Karpas-422 (cell line): ENCODE measurements at regions not wholly inside any gene's neighbourhood (a gene's known extent, or its start where the extent isn't known, plus 50 kb on each side); places are given as distances from the start of the nearest gene placed in this dataset.

Source experiments
- DNase-seq: peaks from one replicate; pipeline ENCODE4 v3.0.0-alpha.2; 2015
- H2AFZ ChIP-seq: fragments of 200-600 bp; sonication (generic); 2 replicates; pipeline ENCODE4 v1.6.1; 2014; ENCODE audit warnings: antibody characterized with exemption, low read length, mixed read lengths
- H3K27ac ChIP-seq: fragments of 200-600 bp; sonication (generic); 2 replicates; pipeline ENCODE4 v1.5.1; 2014; ENCODE audit warnings: mild to moderate bottlenecking, low read length, moderate library complexity
- H3K27me3 ChIP-seq: fragments of 200-600 bp; sonication (generic); 2 replicates; pipeline ENCODE4 v1.6.1; 2014; ENCODE audit warnings: low read length, mixed read lengths
- H3K36me3 ChIP-seq: fragments of 200-600 bp; sonication (generic); 2 replicates; pipeline ENCODE4 v1.6.1; 2014; ENCODE audit warnings: low read length, mixed read lengths; ENCODE audit not compliant: insufficient read depth
- H3K4me1 ChIP-seq: fragments of 200-600 bp; sonication (generic); 2 replicates; pipeline ENCODE4 v1.6.1; 2014; ENCODE audit warnings: mild to moderate bottlenecking, low read length, mixed read lengths
- H3K4me2 ChIP-seq: fragments of 200-600 bp; sonication (generic); 2 replicates; pipeline ENCODE4 v1.6.1; 2014; ENCODE audit warnings: low read length, low read depth, mild to moderate bottlenecking; ENCODE audit not compliant: poor library complexity, severe bottlenecking
- H3K4me3 ChIP-seq: fragments of 200-600 bp; sonication (generic); 2 replicates; pipeline ENCODE4 v1.5.1; 2014; ENCODE audit warnings: mild to moderate bottlenecking, antibody characterized with exemption, low read length, mixed read lengths
- H3K79me2 ChIP-seq: fragments of 200-600 bp; sonication (generic); 2 replicates; pipeline ENCODE4 v1.6.1; 2014; ENCODE audit warnings: mild to moderate bottlenecking, low read length, mixed read lengths
- H3K9ac ChIP-seq: fragments of 200-600 bp; sonication (generic); 2 replicates; pipeline ENCODE4 v1.6.0; 2014; ENCODE audit warnings: low read length
- H3K9me2 ChIP-seq: fragments of 200-600 bp; sonication (generic), shearing (Covaris generic); replicated peaks from 2 replicates; pipeline ENCODE4 v1.6.0; 2014; ENCODE audit warnings: mild to moderate bottlenecking, low read length, moderate library complexity; ENCODE audit not compliant: insufficient read depth
- H3K9me3 ChIP-seq: fragments of 300-700, 200-600 bp; sonication (generic); 2 replicates; pipeline ENCODE4 v1.6.1; 2014; ENCODE audit warnings: low read length, mixed read lengths
- H4K20me1 ChIP-seq: fragments of 200-600 bp; sonication (generic); 2 replicates; pipeline ENCODE4 v1.6.1; 2014; ENCODE audit warnings: mild to moderate bottlenecking, antibody characterized with exemption, low read length, low read depth; ENCODE audit not compliant: insufficient read depth

DNA sequence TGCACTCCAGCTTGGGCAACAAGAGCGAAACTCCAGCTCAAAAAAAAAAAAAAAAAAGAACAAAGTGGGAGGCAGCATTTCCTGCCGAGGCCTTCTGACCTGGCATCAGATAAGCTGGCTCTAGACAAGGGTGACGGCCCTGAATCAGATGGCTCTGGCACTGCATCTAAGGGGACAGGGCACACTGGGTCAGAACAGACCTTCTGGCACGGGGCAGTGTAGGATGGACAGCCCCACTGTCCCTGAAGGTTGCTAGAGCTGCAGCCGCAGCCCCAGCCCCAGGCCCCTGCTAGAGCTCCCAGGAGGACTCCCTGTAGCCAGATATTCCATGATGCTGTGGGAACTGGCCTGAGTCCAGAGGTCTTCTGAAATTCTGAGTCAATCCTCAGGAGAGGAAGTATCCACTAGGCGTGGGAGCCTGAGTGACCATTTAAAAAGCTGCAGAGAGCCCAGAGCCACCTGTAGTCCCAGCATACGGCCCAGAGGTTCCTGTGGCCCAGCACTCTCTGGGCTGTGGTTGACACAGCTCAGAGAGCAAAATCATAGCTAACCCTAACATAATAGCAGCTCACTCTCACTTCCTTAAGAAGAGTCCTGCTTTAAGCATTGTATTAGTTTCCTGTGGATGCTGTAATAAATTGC, 69.2 kb upstream of the MFGE8 start:
- Histone ChIP-seq H3K9me2 (no peaks in the 10 kb centered on the region), H3K4me1 (no peaks in the 10 kb centered on the region), H3K36me3 (no peaks in the 10 kb centered on the region), H3K27ac (no peak overlapping the region), H2AFZ (no peak overlapping the region), H3K79me2 (no peaks in the 10 kb centered on the region), H3K4me3 (no peak overlapping the region), H3K4me2 (no peak overlapping the region), H3K27me3 (no peaks in the 10 kb centered on the region), H3K9ac (no peak overlapping the region), H3K9me3 (no peaks in the 10 kb centered on the region), H4K20me1 (no peaks in the 10 kb centered on the region)
- no peak for DNase-seq

GRCh38 chr15:88982946-88983342, 69.8 kb upstream of the MFGE8 start:
- Histone ChIP-seq H3K4me2 (no peak overlapping the region), H3K4me3 (no peak overlapping the region), H3K36me3 (no peaks in the 10 kb centered on the region), H4K20me1 (no peaks in the 10 kb centered on the region), H3K9me2 (no peaks in the 10 kb centered on the region), H3K4me1 (no peaks in the 10 kb centered on the region), H2AFZ (no peak overlapping the region), H3K27ac (no peak overlapping the region), H3K9ac (no peak overlapping the region), H3K79me2 (no peaks in the 10 kb centered on the region), H3K9me3 (no peaks in the 10 kb centered on the region), H3K27me3 (no peaks in the 10 kb centered on the region)
- DNase-seq = no peak

DNA sequence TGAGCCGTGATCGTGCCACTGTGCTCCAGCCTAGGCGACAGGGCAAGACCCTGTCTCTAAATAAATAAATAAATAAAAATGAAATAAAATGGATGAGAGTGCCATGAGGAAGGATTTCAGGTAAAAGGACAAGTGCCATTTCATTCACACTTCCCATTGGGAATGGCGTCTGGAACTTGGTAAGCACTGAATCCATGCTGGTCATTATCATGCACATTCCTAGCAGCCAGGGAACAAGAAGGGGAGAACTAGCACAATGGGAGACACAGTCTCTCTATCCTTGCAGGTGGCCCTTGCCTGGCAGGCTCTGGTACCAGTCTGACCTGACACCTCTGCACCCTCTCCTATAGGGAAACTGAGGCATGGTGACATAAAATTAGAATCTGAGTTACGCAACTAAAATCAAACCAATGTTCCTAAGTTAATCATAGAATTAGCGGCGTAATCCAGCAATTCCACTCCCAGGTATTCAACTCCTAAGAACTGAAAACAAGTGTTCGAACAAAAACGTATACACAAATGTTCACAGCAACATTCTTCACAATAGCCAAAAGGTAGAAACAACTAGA, 70.8 kb upstream of the MFGE8 start:
- Histone ChIP-seq H3K4me1 (no peaks in the 10 kb centered on the region), H3K4me3 (no peak overlapping the region), H3K9me2 (no peaks in the 10 kb centered on the region), H3K79me2 (no peaks in the 10 kb centered on the region), H2AFZ (no peak overlapping the region), H4K20me1 (no peaks in the 10 kb centered on the region), H3K4me2 (no peak overlapping the region), H3K27ac (no peak overlapping the region), H3K9ac (no peak overlapping the region), H3K9me3 (no peaks in the 10 kb centered on the region), H3K27me3 (no peaks in the 10 kb centered on the region), H3K36me3 (no peaks in the 10 kb centered on the region)
- DNase-seq = no peak

- no peak overlapping the region for H3K9ac ChIP-seq
- no peak overlapping the region for H3K4me2 ChIP-seq
- no peaks in the 10 kb centered on the region for H3K4me1 ChIP-seq
- no peaks in the 10 kb centered on the region for H3K9me3 ChIP-seq
- H3K9me2 ChIP-seq = no peaks in the 10 kb centered on the region
- no peak overlapping the region for H2AFZ ChIP-seq
- no peaks in the 10 kb centered on the region for H3K36me3 ChIP-seq
- no peak overlapping the region for H3K4me3 ChIP-seq
- H4K20me1 ChIP-seq = no peaks in the 10 kb centered on the region
- H3K27me3 ChIP-seq = no peaks in the 10 kb centered on the region
- no peak for DNase-seq
- H3K79me2 ChIP-seq = no peaks in the 10 kb centered on the region
- H3K27ac ChIP-seq = no peak overlapping the region
Observed at GRCh38 chr15:88985547-88986393, 72.6 kb upstream of the MFGE8 start.

- no peaks in the 10 kb centered on the region for H3K4me1 ChIP-seq
- no peak overlapping the region for H3K9ac ChIP-seq
- no peaks in the 10 kb centered on the region for H3K79me2 ChIP-seq
- H3K4me3 ChIP-seq = no peak overlapping the region
- no peak for DNase-seq
- no peaks in the 10 kb centered on the region for H3K27me3 ChIP-seq
- H4K20me1 ChIP-seq = no peaks in the 10 kb centered on the region
- H3K9me3 ChIP-seq = no peaks in the 10 kb centered on the region
- H3K4me2 ChIP-seq = no peak overlapping the region
- H2AFZ ChIP-seq = no peak overlapping the region
- H3K9me2 ChIP-seq = no peaks in the 10 kb centered on the region
- H3K27ac ChIP-seq = no peak overlapping the region
- no peaks in the 10 kb centered on the region for H3K36me3 ChIP-seq
Observed at GRCh38 chr15:88986949-88987590, 73.9 kb upstream of the MFGE8 start.

DNA sequence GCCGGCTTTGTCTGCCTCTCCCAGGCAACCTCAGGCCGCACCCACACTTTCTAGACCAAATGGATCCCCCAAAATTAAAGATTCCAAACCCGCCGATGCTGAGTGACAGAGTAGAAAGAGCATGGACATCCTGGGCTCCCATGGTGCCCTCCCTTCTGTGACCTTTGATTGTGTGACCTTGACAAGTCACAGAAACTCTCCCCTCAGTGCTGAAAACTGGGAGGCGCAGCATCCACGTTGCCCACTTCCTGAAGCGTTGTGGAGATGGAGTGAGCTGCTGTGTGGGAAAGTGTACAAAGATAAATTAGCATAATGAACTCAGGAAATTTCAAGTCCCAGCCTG, 74.4 kb upstream of the MFGE8 start:
- Histone ChIP-seq H3K9me3 (no peaks in the 10 kb centered on the region), H3K36me3 (no peaks in the 10 kb centered on the region), H3K9me2 (no peaks in the 10 kb centered on the region), H3K4me2 (no peak overlapping the region), H3K9ac (no peak overlapping the region), H3K4me1 (no peaks in the 10 kb centered on the region), H3K4me3 (no peak overlapping the region), H3K27ac (no peak overlapping the region), H2AFZ (no peak overlapping the region), H3K27me3 (no peaks in the 10 kb centered on the region), H4K20me1 (no peaks in the 10 kb centered on the region), H3K79me2 (no peaks in the 10 kb centered on the region)
- no peak for DNase-seq

DNA sequence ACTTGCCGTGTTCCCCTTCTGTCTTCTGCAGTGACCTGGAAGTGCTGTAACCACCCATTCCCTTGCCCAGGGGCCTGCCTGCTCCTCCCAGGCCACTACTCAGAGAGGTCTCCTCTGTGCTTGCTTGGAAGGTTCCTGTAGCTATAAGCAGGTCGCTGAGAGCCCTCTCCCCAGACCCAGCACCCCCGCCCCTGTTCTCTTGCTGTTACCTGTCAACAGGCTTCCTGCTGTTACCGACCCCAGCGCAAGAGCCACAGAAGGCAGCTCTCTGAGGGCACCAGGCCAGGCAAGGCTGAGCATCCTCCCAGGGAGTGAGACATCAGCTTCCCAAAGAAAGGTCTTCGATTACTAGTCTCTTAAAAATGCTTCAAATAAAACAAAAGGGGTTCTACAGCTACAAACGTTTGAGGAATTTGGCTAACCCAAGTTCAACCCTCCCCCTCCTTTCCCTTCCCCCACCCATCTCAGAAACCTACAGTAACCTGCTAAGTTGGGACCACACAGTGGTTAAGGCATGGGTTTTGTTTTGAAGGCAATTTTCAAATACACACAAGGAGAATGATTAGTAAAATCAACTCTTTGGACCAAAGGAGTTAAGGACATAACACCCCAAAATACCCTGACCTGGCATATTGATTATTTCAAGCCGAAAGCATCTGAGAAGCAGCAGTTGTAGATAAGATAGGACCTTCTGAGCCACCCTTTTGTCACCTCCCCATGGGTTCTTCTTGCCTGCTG, 74.9 kb upstream of the MFGE8 start:
- H3K9ac ChIP-seq = no peak overlapping the region
- H3K79me2 ChIP-seq = no peaks in the 10 kb centered on the region
- no peak for DNase-seq
- H3K27ac ChIP-seq = no peak overlapping the region
- H3K4me1 ChIP-seq = no peaks in the 10 kb centered on the region
- no peaks in the 10 kb centered on the region for H3K27me3 ChIP-seq
- no peak overlapping the region for H3K4me3 ChIP-seq
- H3K9me2 ChIP-seq = no peaks in the 10 kb centered on the region
- no peaks in the 10 kb centered on the region for H3K36me3 ChIP-seq
- no peaks in the 10 kb centered on the region for H3K9me3 ChIP-seq
- no peaks in the 10 kb centered on the region for H4K20me1 ChIP-seq
- H3K4me2 ChIP-seq = no peak overlapping the region
- H2AFZ ChIP-seq = no peak overlapping the region

DNA sequence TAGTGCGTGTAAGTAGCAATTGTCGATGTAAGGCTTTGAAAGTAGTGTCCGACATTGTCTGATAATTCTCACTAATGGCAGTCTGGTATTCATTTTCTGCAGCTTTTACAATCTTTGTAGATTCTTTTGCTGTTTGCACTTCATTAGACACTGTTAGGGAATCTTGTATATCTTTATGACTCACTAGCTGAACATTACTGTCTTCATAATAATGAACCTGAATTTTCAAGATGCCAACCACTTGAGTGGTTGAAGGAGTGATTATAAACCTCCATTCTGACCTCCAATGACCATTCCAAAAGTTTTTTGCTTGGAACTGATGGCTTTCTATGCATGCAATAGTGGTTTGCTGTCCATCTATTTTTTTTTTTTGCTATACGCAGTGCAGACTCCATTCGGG, 76.4 kb upstream of the MFGE8 start:
- Histone ChIP-seq H3K27me3 (no peaks in the 10 kb centered on the region), H3K36me3 (no peaks in the 10 kb centered on the region), H3K4me3 (no peak overlapping the region), H3K9me2 (no peaks in the 10 kb centered on the region), H2AFZ (no peak overlapping the region), H3K4me2 (no peak overlapping the region), H3K9me3 (no peaks in the 10 kb centered on the region), H3K9ac (no peak overlapping the region), H3K4me1 (no peaks in the 10 kb centered on the region), H3K27ac (no peak overlapping the region), H3K79me2 (no peaks in the 10 kb centered on the region), H4K20me1 (no peaks in the 10 kb centered on the region)
- no peak for DNase-seq
